ENCODE measurements at regions not wholly inside any gene's neighbourhood (a gene's known extent, or its start where the extent isn't known, plus 50 kb on each side); places are given as distances from the start of the nearest gene placed in this dataset.
"Not testable (repeated sequence)": the region's sequence is repeated elsewhere in the genome, so short reads cannot be mapped to it uniquely, and the experiment has no call there.

DNA sequence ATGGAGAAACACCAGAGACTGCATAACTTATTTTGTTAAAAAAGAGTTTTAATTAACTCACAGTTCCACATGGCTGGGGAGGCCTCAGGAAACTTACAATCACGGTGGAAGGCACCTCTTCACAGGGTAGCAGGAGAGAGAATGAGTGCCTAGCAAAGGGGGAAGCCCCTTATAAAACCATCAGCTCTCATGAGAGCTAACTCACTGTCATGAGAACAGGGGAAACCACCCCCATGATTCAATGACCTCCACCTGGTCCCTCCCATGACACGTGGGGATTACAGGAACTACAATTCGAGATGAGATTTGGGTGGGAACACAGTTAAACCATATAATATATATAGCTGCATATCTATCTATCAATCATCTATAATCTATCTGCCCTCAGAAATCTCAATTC is 153.1 kb upstream of the PROK2 start:
- TF ChIP-seq, protein P1, sequence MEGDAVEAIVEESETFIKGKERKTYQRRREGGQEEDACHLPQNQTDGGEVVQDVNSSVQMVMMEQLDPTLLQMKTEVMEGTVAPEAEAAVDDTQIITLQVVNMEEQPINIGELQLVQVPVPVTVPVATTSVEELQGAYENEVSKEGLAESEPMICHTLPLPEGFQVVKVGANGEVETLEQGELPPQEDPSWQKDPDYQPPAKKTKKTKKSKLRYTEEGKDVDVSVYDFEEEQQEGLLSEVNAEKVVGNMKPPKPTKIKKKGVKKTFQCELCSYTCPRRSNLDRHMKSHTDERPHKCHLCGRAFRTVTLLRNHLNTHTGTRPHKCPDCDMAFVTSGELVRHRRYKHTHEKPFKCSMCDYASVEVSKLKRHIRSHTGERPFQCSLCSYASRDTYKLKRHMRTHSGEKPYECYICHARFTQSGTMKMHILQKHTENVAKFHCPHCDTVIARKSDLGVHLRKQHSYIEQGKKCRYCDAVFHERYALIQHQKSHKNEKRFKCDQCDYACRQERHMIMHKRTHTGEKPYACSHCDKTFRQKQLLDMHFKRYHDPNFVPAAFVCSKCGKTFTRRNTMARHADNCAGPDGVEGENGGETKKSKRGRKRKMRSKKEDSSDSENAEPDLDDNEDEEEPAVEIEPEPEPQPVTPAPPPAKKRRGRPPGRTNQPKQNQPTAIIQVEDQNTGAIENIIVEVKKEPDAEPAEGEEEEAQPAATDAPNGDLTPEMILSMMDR (conservative IDR thresholded peaks at IDR 0.05; ENCODE audit: low read depth, low read length) = not testable (repeated sequence)
- TF ChIP-seq EZH2 (IDR thresholded peaks at IDR 0.05; ENCODE audit: borderline replicate concordance, low read depth, low read length, poor library complexity, severe bottlenecking) = not testable (repeated sequence)
